ENCODE measurements at regions not wholly inside any gene's neighbourhood (a gene's known extent, or its start where the extent isn't known, plus 50 kb on each side); places are given as distances from the start of the nearest gene placed in this dataset.

DNA sequence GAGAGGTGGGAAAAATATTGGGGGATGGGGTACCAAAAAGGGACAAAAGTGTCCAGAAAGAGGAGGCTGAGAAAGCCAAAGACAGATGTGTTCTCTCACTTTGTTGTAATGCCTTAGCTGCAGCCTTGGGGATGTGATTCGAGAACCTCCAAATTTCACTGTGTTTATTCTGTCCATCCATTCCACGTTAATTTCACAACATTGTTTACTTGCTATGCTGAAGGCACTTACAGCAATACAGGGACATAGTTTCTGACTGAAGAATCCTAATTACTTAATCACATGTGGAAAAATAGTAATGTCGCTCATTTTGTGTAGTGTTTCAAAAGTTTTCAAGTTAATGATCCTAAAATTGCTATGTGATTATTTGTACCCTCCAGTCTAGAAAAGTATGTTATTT lies 146.2 kb upstream of the SLC38A2 start:
- Histone ChIP-seq H3K27ac (ENCODE audit: control insufficient read depth, insufficient read depth, low read length) (no peak overlapping the region), H3K27me3 (ENCODE audit: control insufficient read depth, extremely low read depth, insufficient read depth, low read length) (no peaks in the 10 kb centered on the region), H3K36me3 (ENCODE audit: control insufficient read depth in 2 of 2, extremely low read depth in 1 of 2, insufficient read depth in 2 of 2, low read length in 2 of 2) (no peaks in the 10 kb centered on the region), H3K79me2 (ENCODE audit: control insufficient read depth, insufficient read depth, low read length) (no peaks in the 10 kb centered on the region), H3K9ac (ENCODE audit: control insufficient read depth, extremely low read depth, insufficient read depth, low read length) (no peak overlapping the region), H3K9me1 (ENCODE audit: control insufficient read depth, extremely low read depth, insufficient read depth, low read length) (no peaks in the 10 kb centered on the region), H3K4me3 (ENCODE audit: control insufficient read depth in 2 of 3, extremely low read depth in 1 of 3, insufficient read depth in 2 of 3, low read depth in 1 of 3, low read length in 3 of 3) (no peak overlapping the region), H2AFZ (ENCODE audit: control insufficient read depth, low read length) (no peak overlapping the region), H4K20me1 (ENCODE audit: control insufficient read depth, extremely low read depth, insufficient read depth, low read length) (no peaks in the 10 kb centered on the region), H3K4me2 (ENCODE audit: control insufficient read depth, extremely low read depth, insufficient read depth, low read depth, low read length) (no peak overlapping the region), H3K9me3 (ENCODE audit: control insufficient read depth, low read depth, low read length) (no peaks in the 10 kb centered on the region), H3K4me1 (ENCODE audit: control insufficient read depth, extremely low read depth, insufficient read depth, low read length) (peaks cover 46% of the 10 kb centered on the region)
- DNase-seq (ENCODE audit: low read depth, low spot score): no peak
- TF ChIP-seq, protein P1, sequence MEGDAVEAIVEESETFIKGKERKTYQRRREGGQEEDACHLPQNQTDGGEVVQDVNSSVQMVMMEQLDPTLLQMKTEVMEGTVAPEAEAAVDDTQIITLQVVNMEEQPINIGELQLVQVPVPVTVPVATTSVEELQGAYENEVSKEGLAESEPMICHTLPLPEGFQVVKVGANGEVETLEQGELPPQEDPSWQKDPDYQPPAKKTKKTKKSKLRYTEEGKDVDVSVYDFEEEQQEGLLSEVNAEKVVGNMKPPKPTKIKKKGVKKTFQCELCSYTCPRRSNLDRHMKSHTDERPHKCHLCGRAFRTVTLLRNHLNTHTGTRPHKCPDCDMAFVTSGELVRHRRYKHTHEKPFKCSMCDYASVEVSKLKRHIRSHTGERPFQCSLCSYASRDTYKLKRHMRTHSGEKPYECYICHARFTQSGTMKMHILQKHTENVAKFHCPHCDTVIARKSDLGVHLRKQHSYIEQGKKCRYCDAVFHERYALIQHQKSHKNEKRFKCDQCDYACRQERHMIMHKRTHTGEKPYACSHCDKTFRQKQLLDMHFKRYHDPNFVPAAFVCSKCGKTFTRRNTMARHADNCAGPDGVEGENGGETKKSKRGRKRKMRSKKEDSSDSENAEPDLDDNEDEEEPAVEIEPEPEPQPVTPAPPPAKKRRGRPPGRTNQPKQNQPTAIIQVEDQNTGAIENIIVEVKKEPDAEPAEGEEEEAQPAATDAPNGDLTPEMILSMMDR (optimal IDR thresholded peaks at IDR 0.05 in 1 of 3, IDR thresholded peaks at IDR 0.05 in 1 of 3, conservative IDR thresholded peaks at IDR 0.05 in 1 of 3; ENCODE audit: extremely low read depth in 1 of 3, insufficient read depth in 2 of 3, low read length in 3 of 3): no peak
- no peak for TF ChIP-seq EZH2 (IDR thresholded peaks at IDR 0.05; ENCODE audit: low read length)
- peak; percentile 46 for FAIRE-seq
- dilution Hi-C loops (cut with MboI; ENCODE audit: extremely low pct_ligation_motif_present, low sequenced_read_pairs): no loop called here

DNA sequence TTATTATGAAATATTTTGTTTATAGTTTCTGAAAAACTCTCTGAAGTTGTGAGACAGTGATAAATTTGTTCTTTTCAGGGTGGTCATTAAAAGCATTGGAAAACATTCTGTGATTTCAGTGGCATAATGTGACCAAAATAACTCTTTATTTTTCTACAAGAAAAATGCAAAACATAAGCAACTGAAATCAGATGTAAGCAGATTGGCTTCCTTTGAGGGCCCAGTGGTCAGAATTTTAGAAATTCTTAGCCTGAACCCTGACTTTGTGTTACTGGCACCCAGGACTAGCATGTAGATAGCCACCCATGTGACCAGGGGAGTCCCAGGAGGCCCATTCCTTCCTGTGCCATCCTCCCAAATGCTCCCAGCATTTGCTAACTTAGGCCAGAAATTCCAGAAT lies 145.6 kb upstream of the SLC38A2 start:
- Histone ChIP-seq H3K27ac (ENCODE audit: control insufficient read depth, insufficient read depth, low read length) (no peak overlapping the region), H4K20me1 (ENCODE audit: control insufficient read depth, extremely low read depth, insufficient read depth, low read length) (no peaks in the 10 kb centered on the region), H3K79me2 (ENCODE audit: control insufficient read depth, insufficient read depth, low read length) (no peaks in the 10 kb centered on the region), H3K4me2 (ENCODE audit: control insufficient read depth, extremely low read depth, insufficient read depth, low read depth, low read length) (no peak overlapping the region), H3K4me1 (ENCODE audit: control insufficient read depth, extremely low read depth, insufficient read depth, low read length) (peaks cover 41% of the 10 kb centered on the region), H3K27me3 (ENCODE audit: control insufficient read depth, extremely low read depth, insufficient read depth, low read length) (no peaks in the 10 kb centered on the region), H3K9me3 (ENCODE audit: control insufficient read depth, low read depth, low read length) (no peaks in the 10 kb centered on the region), H2AFZ (ENCODE audit: control insufficient read depth, low read length) (no peak overlapping the region), H3K4me3 (ENCODE audit: control insufficient read depth in 2 of 3, extremely low read depth in 1 of 3, insufficient read depth in 2 of 3, low read depth in 1 of 3, low read length in 3 of 3) (no peak overlapping the region), H3K9ac (ENCODE audit: control insufficient read depth, extremely low read depth, insufficient read depth, low read length) (no peak overlapping the region), H3K9me1 (ENCODE audit: control insufficient read depth, extremely low read depth, insufficient read depth, low read length) (no peaks in the 10 kb centered on the region), H3K36me3 (ENCODE audit: control insufficient read depth in 2 of 2, extremely low read depth in 1 of 2, insufficient read depth in 2 of 2, low read length in 2 of 2) (no peaks in the 10 kb centered on the region)
- TF ChIP-seq, protein P1 (optimal IDR thresholded peaks at IDR 0.05 in 1 of 3, IDR thresholded peaks at IDR 0.05 in 1 of 3, conservative IDR thresholded peaks at IDR 0.05 in 1 of 3; ENCODE audit: extremely low read depth in 1 of 3, insufficient read depth in 2 of 3, low read length in 3 of 3): no peak
- no peak for TF ChIP-seq EZH2 (IDR thresholded peaks at IDR 0.05; ENCODE audit: low read length)
- dilution Hi-C loops (cut with MboI; ENCODE audit: extremely low pct_ligation_motif_present, low sequenced_read_pairs): no loop called here
- FAIRE-seq (no peak), DNase-seq (ENCODE audit: low read depth, low spot score) (no peak)

Data from keratinocyte (primary cell).